ENCODE measurements at regions not wholly inside any gene's neighbourhood (a gene's known extent, or its start where the extent isn't known, plus 50 kb on each side); places are given as distances from the start of the nearest gene placed in this dataset.

DNA sequence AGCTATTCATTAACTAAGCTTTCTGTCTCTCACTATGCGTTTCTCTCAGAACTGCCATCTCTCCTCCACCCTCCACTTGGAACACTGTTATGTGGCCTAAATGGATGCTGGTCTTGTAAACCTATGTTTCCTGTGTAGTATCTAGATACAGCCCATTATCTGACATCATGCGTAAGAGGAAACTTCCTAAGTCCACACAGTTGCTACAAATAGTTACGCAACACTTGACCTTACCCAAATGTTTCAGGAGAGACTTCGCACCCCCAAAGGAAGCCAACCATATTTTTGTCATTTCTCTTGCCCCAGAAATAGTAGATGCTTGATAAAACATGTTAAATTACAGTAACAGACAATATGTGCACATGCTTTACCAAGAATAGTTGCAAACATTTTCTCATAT, 87.2 kb upstream of the TPRG1 start:
- no peak overlapping the region for H3K9ac ChIP-seq (ENCODE audit: low read length)
- H3K56ac ChIP-seq (ENCODE audit: low read length), result no peak overlapping the region
- H3K27me3 ChIP-seq (ENCODE audit: insufficient read depth, low read length, poor library complexity), result no peaks in the 10 kb centered on the region
- no peak overlapping the region for H3K27ac ChIP-seq (ENCODE audit: low read depth, low read length)
- H3K4ac ChIP-seq (ENCODE audit: low read depth, low read length), result no peak overlapping the region
- H3K79me1 ChIP-seq (ENCODE audit: low read length), result no peaks in the 10 kb centered on the region
- no peak overlapping the region for H3K18ac ChIP-seq (ENCODE audit: low read length)
- H4K8ac ChIP-seq (ENCODE audit: low read depth, low read length), result no peak overlapping the region
- WGBS (ENCODE audit: extremely low coverage, insufficient coverage, low lambda C conversion rate), result no CpG with 5 or more reads among the region's 4 CpGs
- no peak overlapping the region for H2AK5ac ChIP-seq (ENCODE audit: low read length)
- no peak for DNase-seq
- H3K36me3 ChIP-seq (ENCODE audit: control insufficient read depth, insufficient read depth, low read length), result no peaks in the 10 kb centered on the region
- H2BK120ac ChIP-seq (ENCODE audit: low read depth, low read length), result no peak overlapping the region
- H3K23ac ChIP-seq (ENCODE audit: low read length), result no peak overlapping the region
- no peak overlapping the region for H2BK5ac ChIP-seq (ENCODE audit: low read length)
- H3K4me3 ChIP-seq (ENCODE audit: low read length), result no peak overlapping the region
- no peak overlapping the region for H4K5ac ChIP-seq (ENCODE audit: low read length)
- no peak overlapping the region for H2BK15ac ChIP-seq (replicated peaks; ENCODE audit: low read depth)
- H3K79me2 ChIP-seq (ENCODE audit: control insufficient read depth, insufficient read depth, low read length), result no peaks in the 10 kb centered on the region
- H3K4me1 ChIP-seq (ENCODE audit: control insufficient read depth, low read depth, low read length), result no peaks in the 10 kb centered on the region
- H3K4me2 ChIP-seq (ENCODE audit: low read length), result no peak overlapping the region

DNA sequence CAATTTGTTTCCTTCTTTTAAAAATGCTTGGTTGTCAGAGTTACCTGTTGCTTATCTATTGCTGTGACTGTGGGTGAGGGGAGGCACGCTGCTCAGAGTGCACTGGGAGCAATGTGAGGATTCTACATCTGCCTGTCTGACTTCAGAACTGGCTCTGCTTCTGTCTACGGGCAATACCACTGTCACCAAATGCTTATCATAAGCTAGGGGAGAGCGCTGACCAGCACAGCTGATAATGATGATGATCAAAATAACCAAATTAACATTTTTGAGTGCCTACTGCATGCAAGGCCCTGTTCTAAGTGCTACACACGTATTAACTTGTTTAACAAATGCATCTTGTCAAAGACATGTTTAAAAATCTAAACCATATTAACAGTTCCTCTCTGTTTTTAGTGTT, 79.2 kb upstream of the TPRG1 start:
- Histone ChIP-seq H3K27me3 (ENCODE audit: insufficient read depth, low read length, poor library complexity) (no peaks in the 10 kb centered on the region), H3K36me3 (ENCODE audit: control insufficient read depth, insufficient read depth, low read length) (no peaks in the 10 kb centered on the region), H3K79me1 (ENCODE audit: low read length) (no peaks in the 10 kb centered on the region), H4K8ac (ENCODE audit: low read depth, low read length) (no peak overlapping the region), H3K4me1 (ENCODE audit: control insufficient read depth, low read depth, low read length) (no peaks in the 10 kb centered on the region), H3K27ac (ENCODE audit: low read depth, low read length) (no peak overlapping the region), H2BK5ac (ENCODE audit: low read length) (no peak overlapping the region), H3K18ac (ENCODE audit: low read length) (no peak overlapping the region), H3K4me2 (ENCODE audit: low read length) (no peak overlapping the region), H3K4ac (ENCODE audit: low read depth, low read length) (no peak overlapping the region), H4K5ac (ENCODE audit: low read length) (no peak overlapping the region), H3K9ac (ENCODE audit: low read length) (no peak overlapping the region), H3K56ac (ENCODE audit: low read length) (no peak overlapping the region), H2BK120ac (ENCODE audit: low read depth, low read length) (no peak overlapping the region), H3K79me2 (ENCODE audit: control insufficient read depth, insufficient read depth, low read length) (no peaks in the 10 kb centered on the region), H2AK5ac (ENCODE audit: low read length) (no peak overlapping the region), H3K4me3 (ENCODE audit: low read length) (no peak overlapping the region), H2BK15ac (replicated peaks; ENCODE audit: low read depth) (no peak overlapping the region), H3K23ac (ENCODE audit: low read length) (no peak overlapping the region)
- no CpG with 5 or more reads among the region's 4 CpGs for WGBS (ENCODE audit: extremely low coverage, insufficient coverage, low lambda C conversion rate)
- no peak for DNase-seq

DNA sequence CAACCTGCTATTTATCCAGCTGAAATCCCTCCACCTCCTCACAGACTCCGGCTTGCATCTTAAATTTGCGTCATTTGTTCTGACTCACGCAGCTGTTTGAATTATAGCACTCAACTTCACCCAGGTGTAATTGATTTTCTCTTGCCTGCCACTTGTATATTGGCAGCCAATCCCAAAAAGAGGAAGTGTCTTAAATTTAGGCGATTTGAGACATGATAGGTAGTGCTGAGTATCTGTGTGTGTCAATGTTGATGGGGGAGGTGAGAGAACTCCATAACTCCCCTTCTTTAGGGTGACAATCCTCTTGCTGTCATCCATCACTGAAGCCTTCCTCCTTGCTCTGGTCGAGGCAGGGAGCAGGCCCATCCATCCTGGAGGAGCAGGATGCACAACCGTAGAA, 77.2 kb upstream of the TPRG1 start:
- Histone ChIP-seq H3K4ac (ENCODE audit: low read depth, low read length) (no peak overlapping the region), H4K8ac (ENCODE audit: low read depth, low read length) (no peak overlapping the region), H3K36me3 (ENCODE audit: control insufficient read depth, insufficient read depth, low read length) (no peaks in the 10 kb centered on the region), H3K4me3 (ENCODE audit: low read length) (no peak overlapping the region), H3K9ac (ENCODE audit: low read length) (no peak overlapping the region), H3K27me3 (ENCODE audit: insufficient read depth, low read length, poor library complexity) (no peaks in the 10 kb centered on the region), H3K79me2 (ENCODE audit: control insufficient read depth, insufficient read depth, low read length) (no peaks in the 10 kb centered on the region), H3K4me1 (ENCODE audit: control insufficient read depth, low read depth, low read length) (no peaks in the 10 kb centered on the region), H3K23ac (ENCODE audit: low read length) (no peak overlapping the region), H3K56ac (ENCODE audit: low read length) (no peak overlapping the region), H3K4me2 (ENCODE audit: low read length) (no peak overlapping the region), H3K79me1 (ENCODE audit: low read length) (no peaks in the 10 kb centered on the region), H3K18ac (ENCODE audit: low read length) (no peak overlapping the region), H2AK5ac (ENCODE audit: low read length) (no peak overlapping the region), H2BK120ac (ENCODE audit: low read depth, low read length) (no peak overlapping the region), H2BK15ac (replicated peaks; ENCODE audit: low read depth) (no peak overlapping the region), H2BK5ac (ENCODE audit: low read length) (no peak overlapping the region), H4K5ac (ENCODE audit: low read length) (no peak overlapping the region), H3K27ac (ENCODE audit: low read depth, low read length) (no peak overlapping the region)
- DNase-seq, result no peak
- no CpG with 5 or more reads among the region's 6 CpGs for WGBS (ENCODE audit: extremely low coverage, insufficient coverage, low lambda C conversion rate)

DNA sequence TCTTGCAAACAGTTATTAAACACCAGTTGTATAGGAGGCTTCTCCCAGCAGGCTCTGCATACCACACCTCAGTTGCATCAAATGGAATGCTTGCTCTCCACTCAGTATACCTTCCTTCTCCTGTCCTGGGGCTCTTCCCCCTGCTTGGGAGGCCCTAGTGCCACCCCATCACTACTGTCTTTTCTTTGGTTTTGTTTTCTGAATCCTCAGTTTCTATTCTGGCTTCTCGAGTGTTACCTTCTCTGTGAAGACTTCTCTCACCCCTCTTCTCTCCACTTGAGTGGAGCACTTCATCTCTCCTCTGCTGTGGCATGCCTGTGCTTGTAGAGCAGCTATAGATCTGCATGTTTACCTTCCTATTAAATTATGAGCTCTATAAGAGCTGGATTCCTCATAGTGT, 75.7 kb upstream of the TPRG1 start:
- no CpG with 5 or more reads among the region's 1 CpG for WGBS (ENCODE audit: extremely low coverage, insufficient coverage, low lambda C conversion rate)
- H4K8ac ChIP-seq (ENCODE audit: low read depth, low read length), result no peak overlapping the region

DNA sequence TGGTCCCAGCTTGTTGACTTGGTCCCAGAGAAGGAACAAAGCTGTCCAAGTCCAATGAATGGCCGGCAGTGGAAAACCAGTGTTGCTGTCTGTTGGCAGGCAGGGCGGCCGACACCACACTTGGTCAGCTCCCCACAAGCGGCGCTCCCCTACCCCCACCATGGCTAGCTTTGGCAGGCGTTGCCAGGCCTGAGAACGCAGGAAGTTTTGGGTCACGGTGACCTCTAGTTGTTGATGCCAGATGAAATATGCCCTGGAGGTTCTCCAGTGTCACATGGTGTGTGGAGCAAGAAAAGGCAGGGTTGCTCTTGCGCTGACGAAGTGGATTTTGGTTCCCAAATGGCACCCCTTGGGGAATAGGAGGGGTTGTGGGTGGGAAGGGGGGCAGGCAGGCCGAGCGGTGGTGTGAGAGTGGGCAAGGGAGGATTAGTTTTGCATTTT, 72.7 kb upstream of the TPRG1 start:
- Histone ChIP-seq H3K4me1 (ENCODE audit: control insufficient read depth, low read depth, low read length) (no peaks in the 10 kb centered on the region), H3K36me3 (ENCODE audit: control insufficient read depth, insufficient read depth, low read length) (no peaks in the 10 kb centered on the region), H4K8ac (ENCODE audit: low read depth, low read length) (no peak overlapping the region), H2BK120ac (ENCODE audit: low read depth, low read length) (no peak overlapping the region), H2AK5ac (ENCODE audit: low read length) (no peak overlapping the region), H3K23ac (ENCODE audit: low read length) (no peak overlapping the region), H3K4ac (ENCODE audit: low read depth, low read length) (no peak overlapping the region), H3K27ac (ENCODE audit: low read depth, low read length) (no peak overlapping the region), H3K9ac (ENCODE audit: low read length) (no peak overlapping the region), H2BK15ac (replicated peaks; ENCODE audit: low read depth) (no peak overlapping the region), H3K4me2 (ENCODE audit: low read length) (no peak overlapping the region), H2BK5ac (ENCODE audit: low read length) (no peak overlapping the region), H3K27me3 (ENCODE audit: insufficient read depth, low read length, poor library complexity) (no peaks in the 10 kb centered on the region), H3K4me3 (ENCODE audit: low read length) (no peak overlapping the region), H3K79me2 (ENCODE audit: control insufficient read depth, insufficient read depth, low read length) (no peaks in the 10 kb centered on the region), H3K18ac (ENCODE audit: low read length) (no peak overlapping the region), H3K79me1 (ENCODE audit: low read length) (no peaks in the 10 kb centered on the region), H3K56ac (ENCODE audit: low read length) (no peak overlapping the region), H4K5ac (ENCODE audit: low read length) (no peak overlapping the region)
- no CpG with 5 or more reads among the region's 12 CpGs for WGBS (ENCODE audit: extremely low coverage, insufficient coverage, low lambda C conversion rate)
- no peak for DNase-seq

More for the DNA sequence above, 75.7 kb upstream of the TPRG1 start:
- H3K4me2 ChIP-seq (ENCODE audit: low read length), result no peak overlapping the region
- H3K79me1 ChIP-seq (ENCODE audit: low read length), result no peaks in the 10 kb centered on the region
- DNase-seq, result no peak
- H2BK15ac ChIP-seq (replicated peaks; ENCODE audit: low read depth), result no peak overlapping the region
- no peaks in the 10 kb centered on the region for H3K36me3 ChIP-seq (ENCODE audit: control insufficient read depth, insufficient read depth, low read length)
- no peak overlapping the region for H4K5ac ChIP-seq (ENCODE audit: low read length)
- H3K4me1 ChIP-seq (ENCODE audit: control insufficient read depth, low read depth, low read length), result no peaks in the 10 kb centered on the region
- no peak overlapping the region for H3K18ac ChIP-seq (ENCODE audit: low read length)
- no peak overlapping the region for H3K4me3 ChIP-seq (ENCODE audit: low read length)
- no peaks in the 10 kb centered on the region for H3K79me2 ChIP-seq (ENCODE audit: control insufficient read depth, insufficient read depth, low read length)
- H3K27ac ChIP-seq (ENCODE audit: low read depth, low read length), result no peak overlapping the region
- H3K23ac ChIP-seq (ENCODE audit: low read length), result no peak overlapping the region
- H2BK5ac ChIP-seq (ENCODE audit: low read length), result no peak overlapping the region
- no peak overlapping the region for H3K4ac ChIP-seq (ENCODE audit: low read depth, low read length)
- no peak overlapping the region for H2BK120ac ChIP-seq (ENCODE audit: low read depth, low read length)
- H3K56ac ChIP-seq (ENCODE audit: low read length), result no peak overlapping the region
- H3K9ac ChIP-seq (ENCODE audit: low read length), result no peak overlapping the region
- no peak overlapping the region for H2AK5ac ChIP-seq (ENCODE audit: low read length)
- no peaks in the 10 kb centered on the region for H3K27me3 ChIP-seq (ENCODE audit: insufficient read depth, low read length, poor library complexity)

DNA sequence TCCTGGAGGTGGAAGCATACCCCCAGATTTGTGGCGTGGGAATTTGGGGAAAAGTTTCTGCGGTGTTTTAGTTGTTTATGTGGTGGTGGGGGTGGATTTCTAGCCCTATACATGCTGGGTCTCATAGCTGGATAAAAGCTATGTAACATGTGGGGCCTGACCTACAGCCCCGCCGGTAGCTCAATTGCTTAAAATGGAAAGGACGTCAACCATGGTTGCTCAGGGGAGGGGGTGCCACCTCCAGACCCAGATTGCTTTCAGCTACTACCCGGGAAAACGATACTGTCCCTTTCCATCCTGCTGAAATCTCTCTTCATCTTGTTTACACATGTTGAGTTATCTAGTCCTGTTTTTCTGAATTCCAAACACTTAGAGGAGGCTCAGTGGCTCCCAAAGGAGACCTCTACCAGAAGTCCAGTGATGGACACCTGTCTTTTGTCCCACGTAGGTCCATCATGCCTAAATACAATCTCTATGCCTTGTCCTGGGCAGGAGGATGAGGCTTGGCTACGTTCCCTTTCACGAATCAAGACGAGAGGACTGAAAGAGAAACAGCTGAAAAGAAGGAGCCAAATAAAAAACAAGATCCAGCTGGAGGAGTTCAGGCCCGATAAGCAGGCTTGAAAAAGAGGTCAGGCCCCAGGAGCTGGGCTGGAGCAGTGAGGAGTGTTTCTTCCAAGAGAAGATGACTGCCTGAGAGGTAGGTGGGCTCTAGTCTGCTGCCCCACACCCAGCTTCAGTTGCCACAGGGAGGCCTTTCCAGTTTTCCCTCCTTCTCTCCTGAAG, 72.1 kb upstream of the TPRG1 start:
- H3K27me3 ChIP-seq (ENCODE audit: insufficient read depth, low read length, poor library complexity), result no peaks in the 10 kb centered on the region
- H3K79me2 ChIP-seq (ENCODE audit: control insufficient read depth, insufficient read depth, low read length), result no peaks in the 10 kb centered on the region
- no peaks in the 10 kb centered on the region for H3K79me1 ChIP-seq (ENCODE audit: low read length)
- no peaks in the 10 kb centered on the region for H3K4me1 ChIP-seq (ENCODE audit: control insufficient read depth, low read depth, low read length)
- H3K56ac ChIP-seq (ENCODE audit: low read length), result no peak overlapping the region
- no CpG with 5 or more reads among the region's 12 CpGs for WGBS (ENCODE audit: extremely low coverage, insufficient coverage, low lambda C conversion rate)
- H2BK15ac ChIP-seq (replicated peaks; ENCODE audit: low read depth), result no peak overlapping the region
- H3K18ac ChIP-seq (ENCODE audit: low read length), result no peak overlapping the region
- no peak overlapping the region for H4K5ac ChIP-seq (ENCODE audit: low read length)
- DNase-seq, result no peak
- H3K4me3 ChIP-seq (ENCODE audit: low read length), result no peak overlapping the region
- H2AK5ac ChIP-seq (ENCODE audit: low read length), result no peak overlapping the region
- no peak overlapping the region for H3K23ac ChIP-seq (ENCODE audit: low read length)
- no peaks in the 10 kb centered on the region for H3K36me3 ChIP-seq (ENCODE audit: control insufficient read depth, insufficient read depth, low read length)
- H4K8ac ChIP-seq (ENCODE audit: low read depth, low read length), result no peak overlapping the region
- no peak overlapping the region for H3K27ac ChIP-seq (ENCODE audit: low read depth, low read length)
- H3K4ac ChIP-seq (ENCODE audit: low read depth, low read length), result no peak overlapping the region
- H3K4me2 ChIP-seq (ENCODE audit: low read length), result no peak overlapping the region
- H2BK120ac ChIP-seq (ENCODE audit: low read depth, low read length), result no peak overlapping the region
- no peak overlapping the region for H2BK5ac ChIP-seq (ENCODE audit: low read length)
- no peak overlapping the region for H3K9ac ChIP-seq (ENCODE audit: low read length)
